Right lobe of liver (tissue), 6 donors: ENCODE measurements at regions not wholly inside any gene's neighbourhood (a gene's known extent, or its start where the extent isn't known, plus 50 kb on each side); places are given as distances from the start of the nearest gene placed in this dataset.

ENCODE experiments used
- ATAC-seq, 4 donors: fragments of 200-7000 bp; cut with Tn5 transposase; one replicate each; pipeline ENCODE4 v1.9.1; 2020; ENCODE audit warnings: mild to moderate bottlenecking in 4 of 4, moderate library complexity in 4 of 4
- DNase-seq, 3 donors: peaks; one replicate each; pipeline ENCODE4 v3.0.0-alpha.2; 2020
- H3K27ac ChIP-seq, 3 donors: fragments of 200-600 bp; one replicate each; pipeline ENCODE4 v1.8.0; 2022
- H3K27me3 ChIP-seq, 2 donors: fragments of 200-600 bp; one replicate each; pipeline ENCODE4 v1.8.0; 2022
- H3K36me3 ChIP-seq, 4 donors: fragments of 200-600 bp; sonication (generic) in 1 of 4; one replicate each; pipeline versions ENCODE4 v1.5.1 to v1.8.0; 2017 to 2022; ENCODE audit warnings: control low read depth in 1 of 4
- H3K4me1 ChIP-seq, 4 donors: fragments of 200-600 bp; sonication (generic) in 1 of 4; one replicate each; pipeline versions ENCODE4 v1.5.1 to v1.8.0; 2017 to 2022; ENCODE audit warnings: control low read depth in 1 of 4
- H3K4me3 ChIP-seq, 3 donors: fragments of 200-600 bp; one replicate each; pipeline ENCODE4 v1.8.0; 2022
- H3K9me3 ChIP-seq, 4 donors: fragments of 200-600 bp; sonication (generic) in 1 of 4; one replicate each; pipeline versions ENCODE4 v1.5.1 to v1.8.0; 2017 to 2022; ENCODE audit warnings: control low read depth in 1 of 4
- POLR2A ChIP-seq: fragments of 450-650 bp; IDR thresholded peaks from one replicate; pipeline ENCODE4 v1.6.1; 2017; ENCODE audit warnings: antibody characterized with exemption, mild to moderate bottlenecking
- WGBS: methylation state at CpG from one replicate; pipeline ENCODE4 v1.1.6; 2018; ENCODE audit warnings: low coverage, low lambda C conversion rate; ENCODE audit not compliant: insufficient coverage; ENCODE audit errors: missing lambda C conversion rate; 5-methylcytosine and 5-hydroxymethylcytosine counted together
- intact Hi-C, 2 donors: fragments of 100-400 bp; cut with DNase I; formaldehyde crosslinking; loops; one replicate each; pipeline versions ENCODE4 v1.11.2 to v1.14.1; 2022
- TF ChIP-seq, protein P1 (sequence below), 4 donors: fragments of 200-600 bp in 3 of 4; fragments of 450-650 bp in 1 of 4; IDR thresholded peaks; one replicate each; pipeline versions ENCODE4 v1.5.1 to v1.8.0; 2016 to 2022; ENCODE audit warnings: antibody characterized with exemption in 4 of 4, mild to moderate bottlenecking in 2 of 4
- donor health status: DM: no; HTN: yes; CAD: no.
- donor health status: DM: no; HTN: no; CAD: no.
- donor health status: DM: no; HTN: no; CAD: no.
- donor health status: DM: no; HTN: yes; CAD: no.
- donor health status: DM: no; HTN: yes; CAD: no.

DNA sequence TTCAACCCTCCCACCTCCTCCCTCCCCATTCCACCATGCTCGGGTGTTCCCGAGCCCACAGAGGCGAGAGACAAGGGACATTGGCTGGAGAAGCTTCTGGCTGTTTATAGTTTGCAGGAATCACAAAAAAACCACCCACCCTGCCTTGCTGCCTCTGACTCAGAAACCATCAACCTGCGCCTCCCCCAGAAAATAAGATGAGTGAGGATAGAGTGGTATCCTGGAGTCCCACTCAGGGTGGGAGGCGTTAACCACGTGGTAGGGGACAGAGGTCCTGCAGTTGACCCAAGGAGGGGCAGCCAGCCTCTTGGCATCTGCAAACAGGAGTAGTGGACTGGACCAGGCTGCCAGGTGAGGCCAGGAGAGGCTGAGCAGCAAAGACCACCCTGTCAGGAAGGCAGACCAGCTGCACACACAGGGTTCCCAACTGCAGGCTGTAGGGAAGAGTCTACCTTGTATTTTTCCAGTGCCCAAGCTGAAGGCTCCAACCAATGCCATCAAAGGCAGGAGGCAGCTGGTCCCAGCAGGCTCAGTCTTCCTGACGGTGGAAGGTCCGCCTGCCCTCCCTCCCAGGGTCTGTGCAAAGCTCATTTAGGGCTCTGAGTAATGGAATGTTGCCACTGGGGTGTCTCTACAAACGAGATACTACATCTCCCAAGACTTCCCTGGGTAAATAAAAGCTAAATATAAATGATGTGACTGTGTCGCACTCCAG, 201.5 kb upstream of the TNRC6C start:
- Histone ChIP-seq H3K4me1 (no peaks in the 10 kb centered on the region), H3K36me3 (no peaks in the 10 kb centered on the region), H3K9me3 (no peaks in the 10 kb centered on the region), H3K27ac (no peak overlapping the region), H3K27me3 (no peaks in the 10 kb centered on the region), H3K4me3 (no peak overlapping the region)
- intact Hi-C loops = no loop called here
- no peak for ATAC-seq
- WGBS = 46% methylated on average over 8 of the region's 10 CpGs
- no peak for DNase-seq
- TF ChIP-seq, protein P1, sequence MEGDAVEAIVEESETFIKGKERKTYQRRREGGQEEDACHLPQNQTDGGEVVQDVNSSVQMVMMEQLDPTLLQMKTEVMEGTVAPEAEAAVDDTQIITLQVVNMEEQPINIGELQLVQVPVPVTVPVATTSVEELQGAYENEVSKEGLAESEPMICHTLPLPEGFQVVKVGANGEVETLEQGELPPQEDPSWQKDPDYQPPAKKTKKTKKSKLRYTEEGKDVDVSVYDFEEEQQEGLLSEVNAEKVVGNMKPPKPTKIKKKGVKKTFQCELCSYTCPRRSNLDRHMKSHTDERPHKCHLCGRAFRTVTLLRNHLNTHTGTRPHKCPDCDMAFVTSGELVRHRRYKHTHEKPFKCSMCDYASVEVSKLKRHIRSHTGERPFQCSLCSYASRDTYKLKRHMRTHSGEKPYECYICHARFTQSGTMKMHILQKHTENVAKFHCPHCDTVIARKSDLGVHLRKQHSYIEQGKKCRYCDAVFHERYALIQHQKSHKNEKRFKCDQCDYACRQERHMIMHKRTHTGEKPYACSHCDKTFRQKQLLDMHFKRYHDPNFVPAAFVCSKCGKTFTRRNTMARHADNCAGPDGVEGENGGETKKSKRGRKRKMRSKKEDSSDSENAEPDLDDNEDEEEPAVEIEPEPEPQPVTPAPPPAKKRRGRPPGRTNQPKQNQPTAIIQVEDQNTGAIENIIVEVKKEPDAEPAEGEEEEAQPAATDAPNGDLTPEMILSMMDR (IDR thresholded peaks at IDR 0.05) = no peak
- TF ChIP-seq POLR2A = no peak

DNA sequence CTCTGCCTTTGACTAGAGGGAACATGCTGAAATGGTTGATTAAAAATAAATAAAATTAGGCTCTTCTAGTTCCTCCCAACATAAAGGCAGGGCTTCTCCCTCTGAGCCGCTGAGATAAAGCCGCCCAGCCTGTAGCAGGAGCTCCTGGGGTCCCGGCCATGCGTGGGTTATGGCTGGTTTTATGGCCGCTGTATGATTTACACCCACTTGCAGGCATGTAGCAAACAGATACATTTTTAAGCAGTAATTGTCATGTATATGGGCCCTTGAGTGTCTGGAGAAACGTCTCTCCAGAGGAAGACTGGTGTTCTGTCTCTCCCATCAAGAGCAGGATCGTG, 201.0 kb upstream of the TNRC6C start:
- Histone ChIP-seq H3K4me1 (no peaks in the 10 kb centered on the region), H3K27ac (no peak overlapping the region), H3K27me3 (no peaks in the 10 kb centered on the region), H3K4me3 (no peak overlapping the region), H3K36me3 (no peaks in the 10 kb centered on the region), H3K9me3 (no peaks in the 10 kb centered on the region)
- no CpG with 5 or more reads among the region's 7 CpGs for WGBS
- DNase-seq (no peak), ATAC-seq (no peak)
- TF ChIP-seq POLR2A = no peak
- TF ChIP-seq, protein P1 (IDR thresholded peaks at IDR 0.05) = no peak
- intact Hi-C loops = no loop called here

DNA sequence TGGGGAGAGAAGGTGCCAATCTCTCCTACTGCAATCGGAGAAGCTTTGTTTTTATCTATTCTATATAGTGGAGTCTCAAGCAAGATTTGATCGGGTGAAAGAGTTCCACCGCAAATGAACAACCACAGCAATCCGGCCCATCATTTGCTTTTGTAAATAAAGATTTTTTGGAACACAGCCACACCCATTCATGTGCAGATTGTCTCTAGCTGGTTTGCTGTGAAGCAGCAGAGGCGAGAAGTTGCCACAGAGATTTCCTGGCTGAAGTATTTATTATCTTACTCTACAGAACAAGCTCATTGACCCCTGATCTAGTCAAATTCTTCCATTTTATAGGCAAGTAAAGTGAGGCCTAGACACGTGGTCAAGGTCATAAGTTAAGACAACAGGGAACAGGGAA, 195.5 kb upstream of the TNRC6C start:
- no peak overlapping the region for H3K4me3 ChIP-seq
- TF ChIP-seq, protein P1 (IDR thresholded peaks at IDR 0.05) = no peak
- no peak for TF ChIP-seq POLR2A
- no peaks in the 10 kb centered on the region for H3K27me3 ChIP-seq
- 56% methylated on average over 5 of the region's 6 CpGs for WGBS
- no peaks in the 10 kb centered on the region for H3K36me3 ChIP-seq
- no peaks in the 10 kb centered on the region for H3K9me3 ChIP-seq
- H3K4me1 ChIP-seq = no peaks in the 10 kb centered on the region
- H3K27ac ChIP-seq = no peak overlapping the region
- DNase-seq = no peak
- intact Hi-C loops = no loop called here
- no peak for ATAC-seq

DNA sequence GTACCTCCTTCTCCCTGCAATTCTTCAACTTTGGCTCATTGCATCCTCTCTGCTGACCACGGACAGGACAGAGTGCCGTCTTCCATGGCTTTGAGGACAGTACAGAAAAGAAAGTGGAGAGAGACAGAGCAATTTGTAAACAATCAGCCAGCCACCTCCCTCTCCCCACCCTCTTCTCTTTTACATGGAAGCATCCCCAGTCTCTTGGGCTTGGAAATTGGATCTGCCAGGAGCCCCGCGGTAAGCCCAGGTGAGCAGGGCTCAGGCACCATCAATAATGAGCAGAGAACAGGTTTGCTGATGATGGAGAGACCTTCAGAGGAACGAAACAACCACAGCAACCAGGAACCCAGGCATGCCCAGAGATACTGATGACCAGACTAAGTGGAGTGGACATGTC, 194.9 kb upstream of the TNRC6C start:
- Histone ChIP-seq H3K9me3 (no peaks in the 10 kb centered on the region), H3K4me1 (no peaks in the 10 kb centered on the region), H3K27me3 (no peaks in the 10 kb centered on the region), H3K4me3 (no peak overlapping the region), H3K36me3 (no peaks in the 10 kb centered on the region), H3K27ac (no peak overlapping the region)
- no peak for DNase-seq
- 20% methylated on average over 5 of the region's 5 CpGs for WGBS
- ATAC-seq = no peak
- intact Hi-C loops = no loop called here
- TF ChIP-seq, protein P1 (IDR thresholded peaks at IDR 0.05) = no peak
- TF ChIP-seq POLR2A = no peak

DNA sequence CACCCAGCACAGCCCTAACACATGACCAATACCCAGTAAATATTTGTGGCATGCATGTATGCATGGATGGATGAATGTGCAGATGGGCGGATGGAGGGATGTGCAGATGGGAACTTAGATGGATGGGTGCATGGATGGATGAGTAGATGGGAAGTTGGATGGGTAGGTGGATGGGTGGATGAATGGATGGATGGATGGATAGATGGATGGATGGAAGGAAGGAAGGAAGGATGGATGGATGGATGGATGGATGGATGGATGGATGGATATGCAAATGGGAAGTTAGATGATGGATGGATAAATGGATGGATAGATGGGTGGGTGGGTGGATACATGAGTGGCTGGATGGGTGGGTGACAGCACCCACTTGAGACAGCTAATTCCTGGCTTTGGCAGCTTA, 193.2 kb upstream of the TNRC6C start:
- no peaks in the 10 kb centered on the region for H3K36me3 ChIP-seq
- no peaks in the 10 kb centered on the region for H3K4me1 ChIP-seq
- no peaks in the 10 kb centered on the region for H3K9me3 ChIP-seq
- TF ChIP-seq, protein P1 (IDR thresholded peaks at IDR 0.05) = no peak
- no peak for TF ChIP-seq POLR2A
- DNase-seq (no peak), ATAC-seq (no peak)
- no peak overlapping the region for H3K27ac ChIP-seq
- H3K4me3 ChIP-seq = no peak overlapping the region
- H3K27me3 ChIP-seq = no peaks in the 10 kb centered on the region
- 89% methylated on average over 1 of the region's 1 CpG for WGBS
- intact Hi-C loops = no loop called here
